GM18951 (cell line): ENCODE measurements at regions not wholly inside any gene's neighbourhood (a gene's known extent, or its start where the extent isn't known, plus 50 kb on each side); places are given as distances from the start of the nearest gene placed in this dataset.

ENCODE experiments used
- POLR2A ChIP-seq: IDR thresholded peaks from 4 replicates; pipeline ENCODE4 v1.6.1; 2011; ENCODE audit warnings: mild to moderate bottlenecking; ENCODE audit not compliant: insufficient read length, insufficient read depth; ENCODE audit errors: extremely low read depth
- in situ Hi-C: fragments of 300-500 bp; cut with MboI; formaldehyde crosslinking; loops from one replicate; pipeline ENCODE4 v1.12.0; 2022; ENCODE audit warnings: low sequenced_read_pairs, mixed read lengths, inconsistent platforms; ENCODE audit not compliant: unreplicated experiment

DNA sequence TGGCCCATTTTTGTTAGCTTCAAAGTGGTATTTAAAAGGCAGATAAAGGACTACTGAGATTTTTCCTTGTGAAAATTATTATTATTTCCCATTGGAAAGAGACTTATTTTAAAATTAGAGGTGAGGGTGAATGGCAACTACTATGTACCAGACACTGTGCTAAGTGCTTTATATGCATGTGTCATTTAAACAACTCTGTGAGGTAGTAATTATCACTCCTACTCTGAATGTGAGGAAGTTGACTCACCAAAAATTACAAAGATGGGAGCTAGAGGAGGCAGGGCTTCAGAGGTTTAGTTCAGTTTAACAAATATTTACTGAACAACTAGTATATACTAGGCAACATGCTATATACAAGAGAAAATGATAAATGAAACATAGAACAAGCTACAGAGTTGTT is 78.2 kb downstream of the MSL3 start:
- TF ChIP-seq POLR2A = no peak
- in situ Hi-C loops = no loop called here

DNA sequence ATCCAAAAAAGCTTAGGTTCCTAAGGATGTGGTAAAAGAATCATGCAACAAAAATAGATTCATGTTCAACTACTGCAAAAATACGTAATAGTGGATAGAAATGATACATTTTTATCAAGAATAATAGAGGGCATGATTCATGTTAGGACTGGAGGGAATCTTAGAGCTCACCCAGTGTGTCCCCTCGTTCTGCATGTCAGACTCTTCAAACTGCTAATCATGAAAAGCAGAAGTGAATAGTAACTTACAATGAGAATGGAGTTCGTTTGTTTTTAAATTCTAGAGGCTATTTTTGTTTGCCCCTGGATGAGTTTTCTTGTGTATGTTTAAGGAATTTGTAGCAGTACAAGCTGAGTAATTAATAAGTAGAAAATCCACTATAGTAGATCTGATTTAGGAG is 79.4 kb downstream of the MSL3 start:
- no peak for TF ChIP-seq POLR2A

DNA sequence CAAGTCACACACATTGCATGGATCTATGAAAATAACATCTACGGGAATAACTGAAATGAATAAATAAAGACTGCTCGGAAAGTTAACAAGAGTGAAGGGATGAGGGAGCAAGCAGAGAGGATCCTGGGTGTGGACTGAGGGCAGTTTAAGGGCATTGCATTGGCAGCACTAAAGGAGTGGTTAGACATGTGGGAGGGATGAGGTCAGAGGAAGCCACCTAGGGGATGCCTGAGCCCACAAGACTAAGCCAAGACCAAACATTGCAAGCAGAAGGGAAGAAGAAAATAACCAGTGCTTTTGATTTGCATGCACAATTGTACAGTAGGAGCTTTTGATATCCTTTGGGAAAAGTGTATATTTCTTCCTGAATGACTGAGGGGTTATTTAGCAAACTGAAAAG is 106.1 kb downstream of the MSL3 start:
- no peak for TF ChIP-seq POLR2A
- in situ Hi-C loops = no loop called here

More for the DNA sequence above, 79.4 kb downstream of the MSL3 start:
- in situ Hi-C loops = no loop called here

GRCh38 chrX:11867610-11868345 is 109.7 kb downstream of the MSL3 start:
- TF ChIP-seq POLR2A = no peak
- in situ Hi-C loops = no loop called here

DNA sequence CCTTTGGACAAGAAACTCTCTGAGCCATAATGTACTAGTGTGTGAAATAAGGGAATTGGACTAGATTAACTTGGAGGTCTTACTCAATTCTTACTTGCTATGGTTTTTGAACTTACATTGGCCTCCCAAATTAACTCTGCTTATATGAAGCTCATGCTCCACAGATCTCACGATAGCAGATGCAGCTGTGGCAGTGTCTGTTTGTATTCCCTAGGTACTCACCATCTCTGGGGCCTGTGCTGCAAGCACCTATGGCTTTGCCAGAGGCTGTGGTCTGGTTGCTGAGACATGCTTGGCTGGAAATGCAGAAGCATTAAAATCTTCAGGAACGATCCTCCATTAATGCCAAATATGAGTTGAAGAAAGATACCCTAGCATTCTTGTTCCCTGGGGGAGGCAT is 112.8 kb downstream of the MSL3 start:
- in situ Hi-C loops = no loop called here
- no peak for TF ChIP-seq POLR2A

DNA sequence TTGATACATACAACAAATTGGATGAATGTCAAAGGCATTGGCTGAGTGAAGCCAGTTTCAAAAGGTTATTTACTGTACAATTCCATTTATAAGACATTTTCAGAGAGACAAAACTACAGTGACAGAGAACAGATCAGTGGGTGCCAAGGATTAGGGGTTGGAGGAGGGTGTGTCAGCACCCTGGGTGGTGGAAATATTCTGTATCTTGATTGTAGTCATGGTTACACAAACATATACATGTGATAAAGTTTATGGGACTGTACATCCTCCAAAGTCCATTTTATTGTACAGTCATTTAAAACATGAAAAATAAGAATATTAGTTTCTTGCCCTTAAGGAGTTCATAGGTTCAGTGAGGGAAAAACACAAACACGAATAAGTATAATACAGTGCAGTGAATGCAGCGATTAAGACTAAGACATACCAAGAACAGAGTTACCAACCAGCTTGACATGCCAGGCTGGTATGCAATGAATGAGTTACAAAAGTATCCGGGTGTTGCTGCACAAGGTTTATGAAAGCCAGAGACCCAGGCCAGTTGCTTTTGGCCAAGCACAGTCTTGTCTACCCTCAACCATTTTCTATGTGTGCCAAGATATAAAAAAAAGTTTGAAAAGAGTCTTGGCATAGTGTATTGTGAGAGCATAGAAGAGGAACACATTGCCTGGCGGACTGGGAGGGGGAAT is 123.6 kb downstream of the MSL3 start:
- in situ Hi-C loops = no loop called here
- no peak for TF ChIP-seq POLR2A

DNA sequence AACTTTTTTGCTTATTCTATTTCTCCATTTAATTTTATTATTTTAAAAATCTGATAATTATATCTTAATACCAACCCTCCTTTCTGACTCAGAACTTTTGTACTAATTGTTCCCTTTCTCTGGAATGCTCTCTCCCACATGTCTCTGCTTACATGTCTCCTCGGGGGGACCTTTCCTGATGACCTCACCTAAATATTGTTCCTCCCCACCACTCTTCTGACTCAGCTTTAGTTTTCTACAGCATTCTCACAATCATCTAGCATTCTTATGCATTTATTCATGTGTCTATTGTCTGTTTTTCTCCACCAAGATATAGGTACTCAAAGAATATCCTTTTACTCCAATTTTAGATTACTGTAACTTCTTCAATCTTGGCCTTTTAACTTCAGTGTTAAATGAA is 128.7 kb downstream of the MSL3 start:
- no peak for TF ChIP-seq POLR2A
- in situ Hi-C loops = no loop called here

DNA sequence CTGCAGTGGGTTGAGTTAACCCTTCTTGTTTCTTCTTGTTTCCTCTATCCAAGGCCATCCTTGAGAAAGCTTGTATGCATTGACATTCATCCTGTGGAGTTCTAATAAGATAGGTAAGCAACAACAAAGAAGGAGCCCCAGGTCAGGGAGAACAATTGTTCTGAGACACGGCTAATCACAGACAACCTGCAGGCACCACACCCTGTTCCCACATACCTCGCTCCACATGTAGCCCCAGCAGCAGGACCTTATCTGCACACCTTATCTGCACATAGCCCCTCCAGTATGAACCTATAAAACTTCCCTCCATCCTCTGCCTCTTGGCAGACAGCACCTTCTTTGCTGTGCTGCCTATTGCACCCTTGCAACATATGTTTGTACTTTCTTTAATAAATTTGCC is 129.1 kb downstream of the MSL3 start:
- no peak for TF ChIP-seq POLR2A
- in situ Hi-C loops = no loop called here

- in situ Hi-C loops = no loop called here
- TF ChIP-seq POLR2A = no peak
Observed at GRCh38 chrX:11888421-11888820, 130.4 kb downstream of the MSL3 start.

DNA sequence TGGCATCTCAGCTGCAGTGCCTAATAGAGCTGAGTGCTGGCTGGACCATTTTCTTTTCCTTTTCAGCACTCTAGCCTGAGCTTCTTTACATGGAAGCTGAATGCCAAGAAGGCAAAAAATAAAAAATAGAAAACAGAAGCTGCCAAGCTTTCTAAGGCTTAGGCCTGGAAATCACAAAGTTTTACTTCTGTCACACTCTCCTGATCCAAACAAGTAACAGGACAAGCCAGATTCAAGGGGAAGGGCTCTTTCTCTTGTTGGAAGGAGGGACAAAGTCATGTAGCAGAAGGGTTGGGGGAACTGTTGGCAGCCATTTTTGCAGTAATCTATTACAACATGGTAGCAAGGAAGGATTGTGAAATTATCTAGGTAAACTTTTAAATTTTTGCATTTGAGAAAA is 131.8 kb downstream of the MSL3 start:
- in situ Hi-C loops = no loop called here
- no peak for TF ChIP-seq POLR2A

DNA sequence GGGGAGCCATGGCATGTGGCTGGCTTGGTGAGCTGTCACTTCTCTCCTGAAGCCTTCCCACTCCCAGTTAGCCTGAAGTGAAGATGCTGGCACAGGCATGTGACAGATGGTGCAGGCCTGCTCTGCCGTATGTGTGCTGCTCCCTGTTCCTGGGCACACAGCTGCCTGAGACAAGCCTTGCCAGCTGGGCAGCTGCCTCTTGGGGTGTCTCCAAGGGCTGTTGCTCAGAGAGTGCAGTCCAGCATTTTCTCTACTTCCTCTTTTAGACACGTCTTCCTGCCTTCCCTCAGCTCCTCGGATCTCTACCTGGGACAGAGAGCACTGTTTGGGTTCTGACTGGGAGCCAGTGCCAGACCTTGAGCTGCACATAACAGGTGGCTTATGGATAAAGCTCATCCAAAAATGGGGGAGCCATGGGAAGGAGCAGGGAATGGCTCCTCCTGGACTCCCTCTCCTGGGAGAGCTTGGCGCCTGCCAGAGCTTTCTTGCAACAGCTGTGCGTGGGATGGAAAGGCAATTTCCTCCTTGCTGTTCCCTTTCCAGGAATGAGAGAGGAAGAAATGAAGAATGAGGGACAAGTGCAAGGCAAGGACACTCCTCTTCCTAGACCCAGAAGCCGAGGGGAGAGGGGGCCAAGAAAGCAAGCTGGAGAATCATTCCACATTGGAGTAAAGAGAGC is 132.9 kb downstream of the MSL3 start:
- in situ Hi-C loops = no loop called here
- TF ChIP-seq POLR2A = no peak

DNA sequence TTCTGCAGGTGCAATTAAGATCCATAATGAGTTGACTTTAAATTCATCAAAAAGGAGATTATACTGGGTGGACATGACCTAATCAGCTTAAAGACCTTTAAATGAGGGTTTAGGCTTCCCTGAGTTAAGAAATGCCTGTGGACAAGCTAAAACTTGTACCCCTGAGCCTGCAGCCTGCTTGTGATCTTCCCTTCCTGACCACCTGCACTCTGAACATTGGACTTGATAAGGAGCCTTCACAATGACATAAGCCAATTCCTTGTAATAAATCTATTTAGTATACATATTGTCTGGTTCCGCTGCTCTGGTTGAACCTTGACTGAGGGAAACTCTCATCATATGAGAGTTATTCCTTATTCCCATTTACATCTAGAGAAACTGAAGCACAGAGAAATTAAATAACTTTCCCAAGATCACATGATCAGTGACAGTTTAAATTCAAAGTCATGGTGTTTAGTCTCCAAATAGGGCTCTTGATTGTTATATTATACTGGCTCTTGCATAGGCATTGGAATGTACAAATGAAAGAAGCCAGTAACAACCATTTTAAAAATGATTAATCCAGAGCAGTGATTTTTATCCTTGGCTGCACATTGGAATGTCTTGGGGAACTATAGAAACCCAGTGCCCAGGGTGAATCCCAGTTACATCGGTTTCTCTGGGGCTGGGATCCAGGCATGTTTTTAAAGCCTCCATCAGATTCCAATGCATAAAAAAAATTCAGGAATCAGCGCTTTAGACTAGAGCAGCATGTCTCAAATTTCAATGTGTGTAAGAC is 136.1 kb downstream of the MSL3 start:
- in situ Hi-C loops = no loop called here
- TF ChIP-seq POLR2A = no peak

- in situ Hi-C loops = no loop called here
- TF ChIP-seq POLR2A = no peak
Observed at GRCh38 chrX:11899091-11899490, 141.1 kb downstream of the MSL3 start.

DNA sequence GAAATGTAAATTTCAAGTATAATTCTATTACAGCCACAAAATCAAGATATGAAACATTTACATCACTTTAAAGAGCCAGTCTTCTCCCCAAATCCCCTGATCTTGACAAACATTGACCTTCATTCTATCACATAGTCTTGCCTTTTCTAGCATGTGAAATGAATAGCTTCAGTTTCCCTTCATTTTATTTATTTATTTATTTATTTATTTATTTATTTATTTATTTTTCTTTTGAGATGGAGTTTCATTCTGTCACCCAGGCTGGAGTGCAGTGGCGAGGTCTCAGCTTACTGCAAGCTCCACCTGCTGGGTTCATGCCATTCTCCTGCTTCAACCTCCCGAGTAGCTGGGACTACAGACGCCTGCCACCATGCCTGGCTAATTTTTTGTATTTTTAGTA is 147.9 kb downstream of the MSL3 start:
- in situ Hi-C loops = loop anchor here (10.0 to 25.0 kb wide), 2 partner anchors 121 to 369 kb away; no protein-coding TSS in a partner anchor
